OCI-LY3 (cell line): ENCODE measurements at regions not wholly inside any gene's neighbourhood (a gene's known extent, or its start where the extent isn't known, plus 50 kb on each side); places are given as distances from the start of the nearest gene placed in this dataset.

ENCODE experiments used
- H2AFZ ChIP-seq: fragments of 200-600, 300-600 bp; shearing (Covaris generic); 2 replicates; pipeline ENCODE4 v1.6.0; 2014; ENCODE audit warnings: antibody characterized with exemption, low read depth, low read length
- H3K27ac ChIP-seq: fragments of 200-600, 300-600 bp; sonication (generic); 2 replicates; pipeline ENCODE4 v1.5.1; 2014; ENCODE audit warnings: mild to moderate bottlenecking, low read length, moderate library complexity, mixed read lengths
- H3K27me3 ChIP-seq: fragments of 200-600, 300-600 bp; sonication (generic); 2 replicates; pipeline ENCODE4 v1.6.1; 2014; ENCODE audit warnings: low read depth, low read length, mixed read lengths
- H3K36me3 ChIP-seq: fragments of 200-600, 300-600 bp; sonication (generic); replicated peaks from 2 replicates; pipeline ENCODE3; 2014; ENCODE audit warnings: low read depth, low read length, mixed read lengths
- H3K4me1 ChIP-seq: fragments of 300-600, 200-600 bp; sonication (generic); 2 replicates; pipeline ENCODE4 v1.6.1; 2014; ENCODE audit warnings: low read length, mixed read lengths
- H3K4me2 ChIP-seq: fragments of 200-600, 300-600 bp; sonication (generic); 2 replicates; pipeline ENCODE4 v1.6.1; 2014; ENCODE audit warnings: low read length, mixed read lengths
- H3K4me3 ChIP-seq: fragments of 300-600, 200-600 bp; sonication (generic); 2 replicates; pipeline ENCODE4 v1.5.1; 2014; ENCODE audit warnings: antibody characterized with exemption, mild to moderate bottlenecking, low read length, moderate library complexity
- H3K79me2 ChIP-seq: fragments of 300-600, 200-600 bp; shearing (Covaris generic); 2 replicates; pipeline ENCODE4 v1.6.1; 2014; ENCODE audit warnings: mild to moderate bottlenecking, low read length, mixed read lengths
- H3K9ac ChIP-seq: fragments of 300-600, 200-600 bp; shearing (Covaris generic); 2 replicates; pipeline ENCODE4 v1.6.0; 2014; ENCODE audit warnings: mild to moderate bottlenecking, low read length, moderate library complexity
- H3K9me3 ChIP-seq: fragments of 200-600, 300-600 bp; shearing (Covaris generic); 2 replicates; pipeline ENCODE4 v1.6.1; 2014; ENCODE audit warnings: low read length, mixed read lengths; ENCODE audit not compliant: insufficient read depth
- H4K20me1 ChIP-seq: fragments of 200-600, 300-600 bp; sonication (generic); 2 replicates; pipeline ENCODE4 v1.6.1; 2016; ENCODE audit warnings: low read length, mixed read lengths; ENCODE audit not compliant: insufficient read depth
- CTCF ChIP-seq: fragments of 200-600, 300-600 bp; sonication (generic); IDR thresholded peaks from 2 replicates; pipeline ENCODE4 v1.5.1; 2014; ENCODE audit warnings: antibody characterized with exemption, low read length, low read depth
- EZH2phosphoT487 ChIP-seq: fragments of 200-600 bp; shearing (Covaris generic); IDR thresholded peaks from 2 replicates; pipeline ENCODE4 v1.6.1; 2018; ENCODE audit warnings: antibody characterized with exemption, mixed run types, low read depth

GRCh38 chr12:126837697-126838096, 1429.3 kb upstream of the TMEM132C start:
- Histone ChIP-seq H3K4me1 (no peaks in the 10 kb centered on the region), H2AFZ (no peak overlapping the region), H3K4me3 (no peak overlapping the region), H3K36me3 (no peaks in the 10 kb centered on the region), H3K4me2 (no peak overlapping the region), H3K9ac (no peak overlapping the region), H3K27me3 (peaks cover under 1% of the 10 kb centered on the region; the same call in 1 of the 2 replicates), H3K9me3 (peaks cover 4% of the 10 kb centered on the region; the same call in 1 of the 2 replicates), H3K79me2 (no peaks in the 10 kb centered on the region), H4K20me1 (no peaks in the 10 kb centered on the region), H3K27ac (no peak overlapping the region)
- TF ChIP-seq CTCF (no peak), EZH2phosphoT487 (no peak)

GRCh38 chr12:126843915-126844669, 1422.9 kb upstream of the TMEM132C start:
- Histone ChIP-seq H3K27ac (no peak overlapping the region), H3K27me3 (no peaks in the 10 kb centered on the region), H3K36me3 (no peaks in the 10 kb centered on the region), H3K79me2 (no peaks in the 10 kb centered on the region), H3K4me1 (no peaks in the 10 kb centered on the region), H2AFZ (no peak overlapping the region), H3K9me3 (no peaks in the 10 kb centered on the region), H3K9ac (no peak overlapping the region), H4K20me1 (no peaks in the 10 kb centered on the region), H3K4me3 (no peak overlapping the region), H3K4me2 (no peak overlapping the region)
- TF ChIP-seq EZH2phosphoT487 (no peak), CTCF (no peak)

GRCh38 chr12:126847005-126847629, 1419.9 kb upstream of the TMEM132C start:
- H3K4me2 ChIP-seq: no peak overlapping the region
- H3K9ac ChIP-seq: no peak overlapping the region
- H3K27me3 ChIP-seq: no peaks in the 10 kb centered on the region
- no peak overlapping the region for H3K4me3 ChIP-seq
- H3K27ac ChIP-seq: no peak overlapping the region
- H2AFZ ChIP-seq: no peak overlapping the region
- no peaks in the 10 kb centered on the region for H3K9me3 ChIP-seq
- H4K20me1 ChIP-seq: no peaks in the 10 kb centered on the region
- no peak for TF ChIP-seq EZH2phosphoT487
- H3K36me3 ChIP-seq: no peaks in the 10 kb centered on the region
- no peaks in the 10 kb centered on the region for H3K79me2 ChIP-seq
- no peaks in the 10 kb centered on the region for H3K4me1 ChIP-seq

GRCh38 chr12:126855768-126856167, 1411.2 kb upstream of the TMEM132C start:
- Histone ChIP-seq H3K27me3 (no peaks in the 10 kb centered on the region), H3K36me3 (no peaks in the 10 kb centered on the region), H4K20me1 (no peaks in the 10 kb centered on the region), H3K9ac (no peak overlapping the region), H3K4me3 (no peak overlapping the region), H3K4me1 (no peaks in the 10 kb centered on the region), H3K27ac (no peak overlapping the region), H3K4me2 (no peak overlapping the region), H2AFZ (no peak overlapping the region), H3K79me2 (no peaks in the 10 kb centered on the region), H3K9me3 (no peaks in the 10 kb centered on the region)
- TF ChIP-seq EZH2phosphoT487 (no peak), CTCF (no peak)
